Breast epithelium (tissue), 3 donors: ENCODE measurements at regions not wholly inside any gene's neighbourhood (a gene's known extent, or its start where the extent isn't known, plus 50 kb on each side); places are given as distances from the start of the nearest gene placed in this dataset.

Experiments
- POLR2A ChIP-seq: fragments of 450-650 bp; IDR thresholded peaks from one replicate; pipeline ENCODE4 v1.6.1; 2016; ENCODE audit warnings: antibody characterized with exemption, mild to moderate bottlenecking, moderate library complexity
- POLR2AphosphoS5 ChIP-seq, 3 donors: sonication (generic); formaldehyde crosslinking; IDR thresholded peaks; one replicate each; pipeline ENCODE4 v1.6.1; 2017; ENCODE audit warnings: antibody characterized with exemption in 3 of 3

- TF ChIP-seq POLR2AphosphoS5 (IDR thresholded peaks at IDR 0.05) (no peak), POLR2A (no peak)
These were observed 664.3 kb downstream of the BRD1 start for GRCh38 chr22:49163258-49163959.
